BJ (cell line): ENCODE measurements at regions not wholly inside any gene's neighbourhood (a gene's known extent, or its start where the extent isn't known, plus 50 kb on each side); places are given as distances from the start of the nearest gene placed in this dataset.

Experiments used
- CTCF ChIA-PET: fragments of 350-600 bp; formaldehyde crosslinking; extraction: SDS; loops from one replicate; lab custom pipeline; 2021; ENCODE audit warnings: antibody characterized with exemption, inconsistent platforms; lab: Yijun Ruan, JAX
- POLR2A ChIA-PET: fragments of 300-600 bp; sonication (Branson Sonifier 250); formaldehyde crosslinking; extraction: SDS; loops from one replicate; lab custom pipeline; 2021; ENCODE audit warnings: antibody characterized with exemption; lab: Charles Lee
- DNase-seq: peaks from one replicate; pipeline ENCODE4 v3.0.0-alpha.2; 2011; ENCODE audit warnings: low read depth
- H3K27me3 ChIP-seq: 2 replicates; pipeline ENCODE4 v1.6.0; 2011; ENCODE audit warnings: low read length; ENCODE audit not compliant: control insufficient read depth, insufficient read depth
- H3K36me3 ChIP-seq: 2 replicates; pipeline ENCODE4 v1.5.1; 2011; ENCODE audit warnings: low read length; ENCODE audit not compliant: control insufficient read depth, insufficient read depth
- H3K4me3 ChIP-seq: 2 replicates; pipeline ENCODE4 v1.5.1; 2011; ENCODE audit warnings: low read depth, mild to moderate bottlenecking, control low read depth, low read length
- TF ChIP-seq, protein P1 (sequence below): IDR thresholded peaks from 2 replicates; pipeline ENCODE4 v1.5.1; 2011; ENCODE audit warnings: low read depth, mild to moderate bottlenecking, control low read depth, inconsistent platforms, low read length, moderate library complexity; ENCODE audit not compliant: insufficient read depth

DNA sequence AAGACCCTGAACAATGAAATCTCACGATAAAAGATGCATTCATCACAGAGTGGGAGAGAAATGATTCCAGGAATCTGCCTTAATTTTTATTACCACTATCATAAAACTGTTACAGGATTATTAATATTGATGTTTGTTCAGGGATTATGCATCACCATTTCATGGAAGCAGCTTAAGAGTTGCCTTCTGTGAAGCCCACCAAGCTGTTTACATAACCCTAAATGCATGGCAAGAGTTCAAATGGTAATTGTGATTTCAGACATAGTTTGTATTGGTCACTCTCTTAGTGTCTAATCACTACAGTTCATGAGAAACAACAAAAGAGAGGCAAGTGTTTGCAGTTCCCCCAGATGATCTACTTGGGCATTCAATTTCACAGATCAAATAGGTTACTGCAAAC lies 527.7 kb downstream of the RPS29 start:
- TF ChIP-seq, protein P1, sequence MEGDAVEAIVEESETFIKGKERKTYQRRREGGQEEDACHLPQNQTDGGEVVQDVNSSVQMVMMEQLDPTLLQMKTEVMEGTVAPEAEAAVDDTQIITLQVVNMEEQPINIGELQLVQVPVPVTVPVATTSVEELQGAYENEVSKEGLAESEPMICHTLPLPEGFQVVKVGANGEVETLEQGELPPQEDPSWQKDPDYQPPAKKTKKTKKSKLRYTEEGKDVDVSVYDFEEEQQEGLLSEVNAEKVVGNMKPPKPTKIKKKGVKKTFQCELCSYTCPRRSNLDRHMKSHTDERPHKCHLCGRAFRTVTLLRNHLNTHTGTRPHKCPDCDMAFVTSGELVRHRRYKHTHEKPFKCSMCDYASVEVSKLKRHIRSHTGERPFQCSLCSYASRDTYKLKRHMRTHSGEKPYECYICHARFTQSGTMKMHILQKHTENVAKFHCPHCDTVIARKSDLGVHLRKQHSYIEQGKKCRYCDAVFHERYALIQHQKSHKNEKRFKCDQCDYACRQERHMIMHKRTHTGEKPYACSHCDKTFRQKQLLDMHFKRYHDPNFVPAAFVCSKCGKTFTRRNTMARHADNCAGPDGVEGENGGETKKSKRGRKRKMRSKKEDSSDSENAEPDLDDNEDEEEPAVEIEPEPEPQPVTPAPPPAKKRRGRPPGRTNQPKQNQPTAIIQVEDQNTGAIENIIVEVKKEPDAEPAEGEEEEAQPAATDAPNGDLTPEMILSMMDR, result no peak
- ChIA-PET CTCF (interaction anchor here (1.0 kb wide), 1 partner anchor 10 kb away, joined by 3 read pairs; no protein-coding TSS in a partner anchor), POLR2A (no interaction called here)
- no peaks in the 10 kb centered on the region for H3K27me3 ChIP-seq
- no peak overlapping the region for H3K4me3 ChIP-seq
- no peaks in the 10 kb centered on the region for H3K36me3 ChIP-seq
- DNase-seq, result no peak

DNA sequence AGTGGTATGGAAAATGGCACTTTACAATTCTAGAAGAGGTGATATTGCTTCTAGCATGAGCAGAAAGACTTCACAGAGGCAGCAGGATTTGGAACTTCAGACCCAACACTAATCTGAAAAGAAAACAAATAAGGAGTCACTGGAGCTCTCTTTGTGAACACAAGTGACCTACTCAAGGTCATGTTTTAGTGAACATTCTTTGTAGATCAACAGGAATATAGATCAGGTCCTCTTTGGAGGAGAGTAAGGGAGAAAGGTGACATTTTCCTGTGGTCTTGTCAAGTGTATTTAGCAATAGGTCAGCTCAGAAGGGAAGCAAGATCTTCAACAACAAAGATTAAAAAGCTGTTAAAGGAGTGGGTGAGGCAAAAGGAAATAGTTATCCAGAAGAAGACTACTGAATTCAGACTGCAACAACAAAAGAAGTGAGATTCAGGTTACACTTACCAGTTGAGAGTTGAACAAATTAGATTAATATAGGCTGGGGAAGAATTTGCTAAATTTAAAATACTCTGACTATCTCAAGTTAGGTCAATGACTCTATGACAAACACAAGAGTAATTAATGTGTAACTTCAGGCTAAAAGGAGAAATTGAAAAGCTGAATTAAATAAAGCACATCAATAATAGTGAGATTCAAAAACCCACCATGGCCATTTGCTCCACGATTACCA lies 528.2 kb downstream of the RPS29 start:
- TF ChIP-seq, protein P1, result no peak
- no peak for DNase-seq
- H3K36me3 ChIP-seq, result no peaks in the 10 kb centered on the region
- no peaks in the 10 kb centered on the region for H3K27me3 ChIP-seq
- CTCF ChIA-PET, result interaction anchor here (1.0 kb wide), 1 partner anchor 9 kb away, joined by 3 read pairs; no protein-coding TSS in a partner anchor
- H3K4me3 ChIP-seq, result no peak overlapping the region
- POLR2A ChIA-PET, result no interaction called here

DNA sequence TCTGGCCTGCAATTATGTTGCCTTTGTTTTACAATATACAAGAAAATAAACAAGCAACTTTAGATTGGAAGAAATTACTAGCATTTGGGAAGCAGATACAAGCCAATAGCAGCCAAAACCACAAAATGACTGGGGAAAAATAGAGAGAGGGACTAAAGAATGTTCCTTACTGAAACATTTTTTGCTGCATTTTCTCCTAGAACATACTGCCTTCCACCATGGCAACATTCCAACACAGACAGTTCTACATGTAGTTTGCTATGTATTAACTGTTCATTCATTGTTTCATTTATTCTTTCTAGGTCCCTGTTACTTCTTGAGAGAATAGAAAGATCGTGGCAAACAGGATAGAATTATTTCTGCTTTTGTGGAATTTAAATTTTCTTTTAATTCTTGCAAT lies 530.2 kb downstream of the RPS29 start:
- ChIA-PET POLR2A (no interaction called here), CTCF (no interaction called here)
- H3K27me3 ChIP-seq, result no peaks in the 10 kb centered on the region
- H3K4me3 ChIP-seq, result no peak overlapping the region
- TF ChIP-seq, protein P1, result no peak
- no peaks in the 10 kb centered on the region for H3K36me3 ChIP-seq
- DNase-seq, result no peak

DNA sequence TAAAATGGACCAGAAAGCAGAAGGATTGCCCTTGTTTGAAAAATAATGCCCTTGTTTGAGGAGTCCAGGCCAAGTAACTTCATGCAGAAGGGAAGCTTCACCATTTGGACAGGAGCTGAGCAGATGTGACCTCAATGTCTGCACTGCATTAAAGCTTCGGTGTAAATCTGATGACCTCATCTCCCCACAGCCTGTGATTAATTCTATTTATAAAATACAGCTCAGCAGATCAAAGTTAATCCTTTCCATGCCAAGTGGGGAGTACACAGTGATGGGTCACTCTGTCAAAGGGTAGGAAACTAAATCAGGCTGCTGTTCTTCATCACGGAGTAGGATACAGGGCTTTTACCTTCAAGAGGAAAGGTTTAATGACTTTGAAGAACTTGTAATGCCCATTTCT lies 533.7 kb downstream of the RPS29 start:
- TF ChIP-seq, protein P1, result no peak
- no peak for DNase-seq
- POLR2A ChIA-PET, result no interaction called here
- CTCF ChIA-PET, result no interaction called here
- Histone ChIP-seq H3K27me3 (no peaks in the 10 kb centered on the region), H3K36me3 (no peaks in the 10 kb centered on the region), H3K4me3 (no peak overlapping the region)

GRCh38 chr14:49051328-49052060 lies 534.7 kb downstream of the RPS29 start:
- Histone ChIP-seq H3K4me3 (no peak overlapping the region), H3K27me3 (no peaks in the 10 kb centered on the region), H3K36me3 (no peaks in the 10 kb centered on the region)
- CTCF ChIA-PET, result no interaction called here
- TF ChIP-seq, protein P1, result no peak
- POLR2A ChIA-PET, result no interaction called here
- DNase-seq, result no peak
